Activated CD8-positive, alpha-beta T cell treated with anti-CD3 and anti-CD28 coated beads for 36 hours (primary cell): ENCODE measurements at regions not wholly inside any gene's neighbourhood (a gene's known extent, or its start where the extent isn't known, plus 50 kb on each side); places are given as distances from the start of the nearest gene placed in this dataset.

ENCODE experiments used
- ATAC-seq: fragments of 200-7000 bp; cut with Tn5 transposase; one replicate; pipeline ENCODE4 v1.10.0; 2021; ENCODE audit warnings: mild to moderate bottlenecking, moderate library complexity
- CTCF ChIA-PET: fragments of 350-600 bp; sonication (Branson Sonifier 250); formaldehyde crosslinking; loops from one replicate; lab custom pipeline; 2021; ENCODE audit warnings: antibody characterized with exemption; lab: Charles Lee
- POLR2A ChIA-PET: fragments of 350-600 bp; sonication (Branson Sonifier 250); formaldehyde crosslinking; loops from one replicate; lab custom pipeline; 2021; ENCODE audit warnings: antibody characterized with exemption; lab: Charles Lee
- DNase-seq: peaks from one replicate; pipeline ENCODE4 v3.0.0-alpha.2; 2020
- H3K27ac Mint-ChIP-seq: one replicate; pipeline ENCODE4 v1.8.0; 2021; ENCODE audit warnings: mild to moderate bottlenecking, mixed read lengths
- H3K27me3 Mint-ChIP-seq: one replicate; pipeline ENCODE4 v1.8.0; 2021; ENCODE audit warnings: mixed read lengths
- H3K36me3 Mint-ChIP-seq: one replicate; pipeline ENCODE4 v1.8.0; 2021; ENCODE audit warnings: low read depth, mixed read lengths
- H3K4me1 Mint-ChIP-seq: one replicate; pipeline ENCODE4 v1.8.0; 2021; ENCODE audit warnings: low read depth, mixed read lengths
- H3K4me3 Mint-ChIP-seq: one replicate; pipeline ENCODE4 v1.8.0; 2021; ENCODE audit warnings: mild to moderate bottlenecking, moderate library complexity, mixed read lengths
- H3K9me3 Mint-ChIP-seq: one replicate; pipeline ENCODE4 v1.8.0; 2021; ENCODE audit warnings: mixed read lengths
- intact Hi-C: fragments of 100-400 bp; cut with micrococcal nuclease; formaldehyde crosslinking; loops from one replicate; pipeline ENCODE4 v1.10.0; 2022
- TF ChIP-seq, protein P1 (sequence below): fragments of 200-600 bp; IDR thresholded peaks from one replicate; pipeline ENCODE4 v1.8.0; 2022; ENCODE audit warnings: antibody characterized with exemption, mild to moderate bottlenecking

DNA sequence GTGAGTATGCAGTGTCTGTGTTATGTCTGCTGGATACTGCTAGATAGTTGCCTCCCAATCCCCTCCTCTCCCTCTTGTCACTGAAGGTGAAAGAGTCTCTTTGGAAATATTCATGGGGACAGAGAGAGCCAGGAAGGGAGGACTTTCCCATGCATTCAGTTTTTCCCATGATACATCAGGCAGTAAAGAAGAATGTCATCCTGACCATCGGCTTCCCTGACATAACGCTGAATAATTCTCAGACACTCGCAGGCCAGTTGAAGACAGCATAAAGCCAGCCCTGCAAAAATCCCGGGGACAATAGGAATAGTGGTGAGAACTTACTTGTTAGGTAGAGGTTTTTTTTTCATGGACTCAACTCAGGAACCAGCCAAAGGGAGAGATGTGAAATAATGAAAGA lies 58.1 kb downstream of the KLF4 start:
- CTCF ChIA-PET: no interaction called here

DNA sequence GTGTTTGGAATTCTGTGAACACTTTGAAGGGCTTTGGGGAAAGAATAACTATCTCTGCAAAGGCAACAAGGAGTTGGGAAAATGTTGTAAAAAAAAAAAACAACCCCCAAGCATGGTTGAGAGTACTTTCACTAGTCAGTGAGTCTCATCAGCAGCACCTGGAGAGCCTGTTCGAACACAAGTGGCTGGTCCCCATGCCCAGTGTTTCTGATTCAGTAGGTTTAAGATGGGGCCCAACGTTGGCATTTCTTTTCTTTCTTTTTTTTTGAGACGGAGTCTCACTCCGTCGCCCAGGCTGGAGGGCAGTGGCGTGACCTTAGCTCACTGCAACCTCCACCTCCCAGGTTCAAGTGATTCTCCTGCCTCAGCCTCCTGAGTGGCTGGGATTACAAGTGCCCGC lies 59.5 kb downstream of the KLF4 start:
- ChIA-PET POLR2A (no interaction called here), CTCF (no interaction called here)
- Mint-ChIP-seq H3K9me3 (no peaks in the 10 kb centered on the region), H3K27me3 (peaks cover 9% of the 10 kb centered on the region), H3K27ac (no peak overlapping the region), H3K4me1 (no peaks in the 10 kb centered on the region), H3K4me3 (no peak overlapping the region), H3K36me3 (no peaks in the 10 kb centered on the region)
- ATAC-seq: no peak
- TF ChIP-seq, protein P1, sequence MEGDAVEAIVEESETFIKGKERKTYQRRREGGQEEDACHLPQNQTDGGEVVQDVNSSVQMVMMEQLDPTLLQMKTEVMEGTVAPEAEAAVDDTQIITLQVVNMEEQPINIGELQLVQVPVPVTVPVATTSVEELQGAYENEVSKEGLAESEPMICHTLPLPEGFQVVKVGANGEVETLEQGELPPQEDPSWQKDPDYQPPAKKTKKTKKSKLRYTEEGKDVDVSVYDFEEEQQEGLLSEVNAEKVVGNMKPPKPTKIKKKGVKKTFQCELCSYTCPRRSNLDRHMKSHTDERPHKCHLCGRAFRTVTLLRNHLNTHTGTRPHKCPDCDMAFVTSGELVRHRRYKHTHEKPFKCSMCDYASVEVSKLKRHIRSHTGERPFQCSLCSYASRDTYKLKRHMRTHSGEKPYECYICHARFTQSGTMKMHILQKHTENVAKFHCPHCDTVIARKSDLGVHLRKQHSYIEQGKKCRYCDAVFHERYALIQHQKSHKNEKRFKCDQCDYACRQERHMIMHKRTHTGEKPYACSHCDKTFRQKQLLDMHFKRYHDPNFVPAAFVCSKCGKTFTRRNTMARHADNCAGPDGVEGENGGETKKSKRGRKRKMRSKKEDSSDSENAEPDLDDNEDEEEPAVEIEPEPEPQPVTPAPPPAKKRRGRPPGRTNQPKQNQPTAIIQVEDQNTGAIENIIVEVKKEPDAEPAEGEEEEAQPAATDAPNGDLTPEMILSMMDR: no peak
- intact Hi-C loops: loop anchor here (10.0 kb wide), 1 partner anchor 65 kb away; no protein-coding TSS in a partner anchor
- DNase-seq: no peak

More for the DNA sequence above, 58.1 kb downstream of the KLF4 start:
- POLR2A ChIA-PET: no interaction called here
- peaks cover 8% of the 10 kb centered on the region for H3K27me3 Mint-ChIP-seq
- no peak overlapping the region for H3K27ac Mint-ChIP-seq
- no peak overlapping the region for H3K4me3 Mint-ChIP-seq
- no peaks in the 10 kb centered on the region for H3K9me3 Mint-ChIP-seq
- no peaks in the 10 kb centered on the region for H3K4me1 Mint-ChIP-seq
- intact Hi-C loops: loop anchor here (10.0 kb wide), 1 partner anchor 63 kb away; no protein-coding TSS in a partner anchor
- TF ChIP-seq, protein P1: no peak
- DNase-seq (no peak), ATAC-seq (no peak)
- H3K36me3 Mint-ChIP-seq: no peaks in the 10 kb centered on the region

DNA sequence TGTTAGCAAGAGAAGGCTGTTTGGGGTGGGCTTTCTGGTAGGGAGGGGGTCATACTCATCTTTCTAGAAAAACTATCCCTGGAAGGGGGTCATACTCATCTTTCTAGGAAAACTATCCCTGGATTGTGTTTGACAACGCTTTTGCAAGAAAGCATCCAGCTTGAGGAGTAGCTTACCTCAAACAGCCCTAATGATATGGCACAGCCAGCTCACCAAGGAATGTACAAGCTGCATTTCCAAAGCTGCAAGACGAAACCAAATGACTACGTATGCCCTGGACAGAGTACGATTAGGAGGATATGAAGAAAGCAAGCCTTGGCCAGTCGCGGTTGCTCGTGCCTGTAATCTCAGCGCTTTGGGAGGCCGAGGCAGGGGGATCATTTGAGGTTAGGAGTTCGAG lies 63.4 kb downstream of the KLF4 start:
- no peak overlapping the region for H3K4me3 Mint-ChIP-seq
- intact Hi-C loops: no loop called here
- no peak for ATAC-seq
- no peaks in the 10 kb centered on the region for H3K36me3 Mint-ChIP-seq
- H3K27ac Mint-ChIP-seq: no peak overlapping the region
- POLR2A ChIA-PET: no interaction called here
- DNase-seq: no peak
- TF ChIP-seq, protein P1: no peak
- H3K9me3 Mint-ChIP-seq: no peaks in the 10 kb centered on the region
- H3K4me1 Mint-ChIP-seq: no peaks in the 10 kb centered on the region
- CTCF ChIA-PET: interaction anchor here (1.0 to 2.5 kb wide), 15 partner anchors 9 to 1139 kb away, joined by 3 to 10 read pairs (median 6); no protein-coding TSS in a partner anchor
- H3K27me3 Mint-ChIP-seq: peaks cover 17% of the 10 kb centered on the region

DNA sequence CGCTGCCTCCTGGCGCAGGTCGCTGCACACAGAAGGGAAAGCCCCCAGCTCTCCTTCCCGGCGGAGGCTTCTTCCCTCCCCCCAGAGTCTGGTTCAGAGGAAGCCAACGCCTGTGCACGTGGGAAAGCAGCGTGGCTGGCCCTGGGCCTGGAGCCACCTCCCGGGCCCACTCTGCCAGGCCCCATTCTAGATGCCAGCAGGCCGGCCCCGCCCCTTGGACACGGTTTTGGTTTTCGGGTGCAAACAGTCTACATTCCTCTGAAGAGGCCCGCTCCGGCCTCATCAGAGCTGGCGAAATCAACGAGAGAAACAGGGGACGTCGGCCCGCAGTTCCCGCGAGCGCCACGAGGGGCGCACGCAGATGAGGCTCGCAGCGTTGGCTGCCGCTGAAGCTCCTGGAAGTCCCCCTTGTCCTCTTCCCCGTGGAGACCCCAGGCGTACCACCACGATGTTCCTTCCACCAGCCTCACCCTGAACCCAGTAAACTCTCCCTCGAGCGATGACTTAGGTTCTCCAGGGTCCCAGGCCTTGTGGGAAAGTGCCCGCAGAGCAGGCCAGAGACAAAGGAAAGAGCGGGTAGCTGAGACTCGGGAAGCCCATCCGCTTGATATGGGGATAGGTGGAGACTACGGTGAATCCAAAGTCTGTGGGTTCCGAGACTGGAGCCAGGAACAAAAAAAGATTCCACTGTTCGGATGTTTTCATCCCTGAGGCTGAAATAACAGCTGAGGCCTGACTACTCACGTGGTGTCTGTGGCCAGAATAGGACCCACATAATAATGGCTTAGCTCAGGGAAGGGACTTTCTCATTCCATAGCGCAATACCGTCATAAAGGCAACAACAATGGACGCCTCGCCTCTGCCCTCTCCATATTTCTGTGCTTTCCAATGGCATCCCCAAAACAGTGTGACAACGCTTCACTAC lies 64.2 kb downstream of the KLF4 start:
- no peaks in the 10 kb centered on the region for H3K4me1 Mint-ChIP-seq
- H3K4me3 Mint-ChIP-seq: peak overlapping the region; percentile 38
- no peaks in the 10 kb centered on the region for H3K9me3 Mint-ChIP-seq
- peaks cover 17% of the 10 kb centered on the region for H3K27me3 Mint-ChIP-seq
- ChIA-PET POLR2A (no interaction called here), CTCF (interaction anchor here (0.7 to 2.5 kb wide), 32 partner anchors 9 to 1768 kb away, joined by 3 to 10 read pairs (median 4); no protein-coding TSS in a partner anchor)
- intact Hi-C loops: no loop called here
- ATAC-seq (peak; percentile 89), DNase-seq (peak; percentile 75)
- no peak overlapping the region for H3K27ac Mint-ChIP-seq
- H3K36me3 Mint-ChIP-seq: no peaks in the 10 kb centered on the region
- TF ChIP-seq, protein P1: peak; percentile 95

DNA sequence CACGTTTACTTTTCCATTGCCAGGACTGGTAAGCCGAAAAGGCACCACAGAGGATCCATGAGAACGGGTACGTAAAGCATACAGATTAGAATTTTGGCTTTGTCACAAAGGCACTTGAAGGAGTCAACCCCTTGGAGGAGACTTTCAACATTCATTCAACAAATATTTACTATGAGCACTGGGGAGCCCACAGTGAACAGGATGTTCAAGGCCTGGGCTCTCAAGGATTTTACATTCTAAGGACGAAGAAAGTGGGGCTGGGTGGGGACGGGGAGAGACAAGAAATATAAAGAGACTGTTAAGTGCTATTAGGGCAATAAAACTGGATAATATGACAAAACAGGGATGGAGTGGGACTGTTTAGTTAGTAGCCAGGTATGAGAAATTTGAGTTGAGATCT lies 66.0 kb downstream of the KLF4 start:
- Mint-ChIP-seq H3K4me1 (no peaks in the 10 kb centered on the region), H3K27me3 (peaks cover 17% of the 10 kb centered on the region), H3K27ac (no peak overlapping the region), H3K9me3 (no peaks in the 10 kb centered on the region), H3K4me3 (no peak overlapping the region), H3K36me3 (no peaks in the 10 kb centered on the region)
- DNase-seq (no peak), ATAC-seq (no peak)
- ChIA-PET CTCF (no interaction called here), POLR2A (no interaction called here)
- TF ChIP-seq, protein P1: no peak
- intact Hi-C loops: no loop called here
